LNCAP (cell line): ENCODE measurements at regions not wholly inside any gene's neighbourhood (a gene's known extent, or its start where the extent isn't known, plus 50 kb on each side); places are given as distances from the start of the nearest gene placed in this dataset.

ENCODE experiments used
- CTCF ChIP-seq: fragments of 450-650 bp; IDR thresholded peaks from 2 replicates; pipeline ENCODE4 v1.5.1; 2017; ENCODE audit warnings: mild to moderate bottlenecking

DNA sequence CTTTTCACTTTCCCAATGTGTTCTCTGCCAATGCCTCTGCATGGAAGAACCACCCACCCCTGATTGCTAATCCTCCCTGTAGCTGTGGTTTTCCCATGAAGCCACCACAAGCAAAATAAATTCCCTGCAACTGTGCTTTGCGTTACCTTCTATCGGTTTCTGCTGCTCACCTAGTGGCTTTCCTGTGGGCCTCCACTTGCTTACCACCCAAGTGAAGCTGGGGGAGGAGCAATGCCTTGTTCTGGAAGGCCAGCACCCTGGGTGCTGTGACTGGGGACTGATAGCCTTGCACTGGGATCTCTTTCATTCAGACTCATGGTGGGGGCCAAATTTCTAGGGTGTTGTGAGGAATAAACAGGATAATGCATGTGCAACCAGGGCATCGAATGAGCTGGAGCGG, 56.3 kb upstream of the GDNF start:
- TF ChIP-seq CTCF: no peak

GRCh38 chr5:37893434-37894134, 53.7 kb upstream of the GDNF start:
- TF ChIP-seq CTCF: no peak

DNA sequence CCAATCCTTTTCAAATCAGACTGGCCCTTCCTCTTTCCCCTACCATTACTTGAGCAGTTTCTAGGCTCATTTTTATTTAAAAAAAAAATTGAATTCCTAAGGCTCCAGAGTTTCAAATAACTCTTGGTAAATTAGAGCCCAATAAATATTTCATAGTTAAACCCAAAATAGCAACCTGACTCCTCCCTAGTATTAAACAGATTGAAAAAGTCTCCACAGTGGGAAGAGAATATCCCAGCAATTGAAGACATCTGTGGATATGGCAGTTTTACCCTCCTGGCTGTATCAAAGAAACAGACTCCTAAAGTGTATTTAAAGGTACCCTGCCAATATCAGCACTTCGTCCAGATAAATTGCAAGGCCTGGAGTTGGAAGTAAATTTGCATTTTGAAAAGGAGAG, 52.7 kb upstream of the GDNF start:
- no peak for TF ChIP-seq CTCF

GRCh38 chr5:37891832-37892231, 52.0 kb upstream of the GDNF start:
- TF ChIP-seq CTCF: no peak

DNA sequence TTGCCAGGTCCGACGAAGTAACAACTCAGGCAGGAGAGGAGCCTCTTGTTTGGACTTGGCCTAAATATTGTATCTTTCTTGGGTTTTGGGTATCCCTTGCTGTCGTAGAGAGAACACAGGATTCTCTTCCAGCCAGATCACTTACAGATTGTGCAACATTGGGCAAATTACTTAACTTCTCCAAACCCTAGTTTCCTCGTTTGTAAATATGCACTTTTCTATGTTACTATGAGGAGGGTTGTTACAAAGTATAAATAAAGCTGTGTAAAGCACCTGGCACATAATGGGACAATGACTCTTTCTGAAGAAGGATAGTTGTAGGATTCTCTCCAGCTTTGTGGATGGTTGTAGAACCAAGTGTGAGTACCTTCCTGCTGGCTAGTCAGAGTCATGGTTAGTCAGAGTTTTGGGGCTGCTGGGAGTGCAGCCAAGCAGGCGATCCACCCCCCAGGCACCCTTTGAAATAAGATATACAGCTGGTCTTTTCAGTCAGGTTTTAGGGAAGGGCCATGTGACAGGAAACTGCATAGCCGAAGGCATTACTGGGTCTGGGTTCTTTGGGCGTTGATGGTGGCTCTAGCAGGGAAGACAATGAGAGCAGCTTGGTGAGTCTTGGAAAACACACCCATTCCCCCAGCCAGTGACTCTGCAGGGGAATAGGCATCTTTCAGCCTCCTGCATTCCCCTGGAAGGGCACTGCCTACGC, 49.9 kb upstream of the GDNF start:
- TF ChIP-seq CTCF: no peak
